ENCODE measurements at regions not wholly inside any gene's neighbourhood (a gene's known extent, or its start where the extent isn't known, plus 50 kb on each side); places are given as distances from the start of the nearest gene placed in this dataset.

GRCh38 chr16:55155815-55156214, 168.2 kb upstream of the IRX6 start:
- no peak for TF ChIP-seq CTCF (IDR thresholded peaks at IDR 0.05)
- H3K9me3 ChIP-seq: no peaks in the 10 kb centered on the region
- H3K4me3 ChIP-seq: no peak overlapping the region
- no peaks in the 10 kb centered on the region for H3K27me3 ChIP-seq (replicated peaks; ENCODE audit: insufficient read depth)
- H3K27ac ChIP-seq: no peak overlapping the region
- H3K4me1 ChIP-seq (ENCODE audit: control insufficient read depth in 1 of 2, low read depth in 2 of 2): no peaks in the 10 kb centered on the region
- no peak for ATAC-seq (ENCODE audit: insufficient number of reproducible peaks, low FRiP score, low read depth)
- no peaks in the 10 kb centered on the region for H3K36me3 ChIP-seq
- no peak for DNase-seq (ENCODE audit: low spot score)

DNA sequence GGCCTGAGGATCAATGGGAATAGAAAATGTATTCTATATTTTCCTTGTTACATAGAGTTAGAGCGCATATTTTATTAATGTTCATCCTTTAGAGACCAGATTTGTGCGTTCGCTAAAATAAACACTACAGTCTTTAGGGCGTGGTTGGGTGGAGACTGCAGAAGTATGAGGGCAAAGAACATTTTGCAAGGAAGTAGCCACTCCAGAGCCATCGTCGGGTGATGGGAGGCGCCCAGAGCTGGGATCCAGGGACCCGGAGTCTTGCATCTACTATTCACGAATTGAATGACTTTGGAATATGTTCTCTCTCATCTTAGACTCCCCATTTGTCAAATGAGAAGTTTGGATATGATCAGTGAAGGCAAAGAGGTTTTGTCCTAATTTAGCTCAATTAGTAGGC, 154.2 kb upstream of the IRX6 start:
- no peaks in the 10 kb centered on the region for H3K27me3 ChIP-seq (replicated peaks; ENCODE audit: insufficient read depth)
- ATAC-seq (ENCODE audit: insufficient number of reproducible peaks, low FRiP score, low read depth) (no peak), DNase-seq (ENCODE audit: low spot score) (no peak)
- H3K27ac ChIP-seq: no peak overlapping the region
- no peaks in the 10 kb centered on the region for H3K9me3 ChIP-seq
- no peaks in the 10 kb centered on the region for H3K4me1 ChIP-seq (ENCODE audit: control insufficient read depth in 1 of 2, low read depth in 2 of 2)
- no peak for TF ChIP-seq CTCF (IDR thresholded peaks at IDR 0.05)
- H3K4me3 ChIP-seq: no peak overlapping the region
- H3K36me3 ChIP-seq: no peaks in the 10 kb centered on the region

- no peaks in the 10 kb centered on the region for H3K4me1 ChIP-seq (ENCODE audit: control insufficient read depth in 1 of 2, low read depth in 2 of 2)
- no peak for ATAC-seq (ENCODE audit: insufficient number of reproducible peaks, low FRiP score, low read depth)
- no peak for DNase-seq (ENCODE audit: low spot score)
- no peak for TF ChIP-seq CTCF (IDR thresholded peaks at IDR 0.05)
- H3K27ac ChIP-seq: no peak overlapping the region
- no peak overlapping the region for H3K4me3 ChIP-seq
- no peaks in the 10 kb centered on the region for H3K36me3 ChIP-seq
- H3K9me3 ChIP-seq: no peaks in the 10 kb centered on the region
- no peaks in the 10 kb centered on the region for H3K27me3 ChIP-seq (replicated peaks; ENCODE audit: insufficient read depth)
Observed at GRCh38 chr16:55171241-55171640, 152.8 kb upstream of the IRX6 start.

GRCh38 chr16:55175389-55175788, 148.6 kb upstream of the IRX6 start:
- no peaks in the 10 kb centered on the region for H3K9me3 ChIP-seq
- H3K27me3 ChIP-seq (replicated peaks; ENCODE audit: insufficient read depth): no peaks in the 10 kb centered on the region
- H3K4me3 ChIP-seq: no peak overlapping the region
- no peaks in the 10 kb centered on the region for H3K36me3 ChIP-seq
- no peak overlapping the region for H3K27ac ChIP-seq
- no peak for TF ChIP-seq CTCF (IDR thresholded peaks at IDR 0.05)
- ATAC-seq (ENCODE audit: insufficient number of reproducible peaks, low FRiP score, low read depth): no peak
- DNase-seq (ENCODE audit: low spot score): no peak
- no peaks in the 10 kb centered on the region for H3K4me1 ChIP-seq (ENCODE audit: control insufficient read depth in 1 of 2, low read depth in 2 of 2)

DNA sequence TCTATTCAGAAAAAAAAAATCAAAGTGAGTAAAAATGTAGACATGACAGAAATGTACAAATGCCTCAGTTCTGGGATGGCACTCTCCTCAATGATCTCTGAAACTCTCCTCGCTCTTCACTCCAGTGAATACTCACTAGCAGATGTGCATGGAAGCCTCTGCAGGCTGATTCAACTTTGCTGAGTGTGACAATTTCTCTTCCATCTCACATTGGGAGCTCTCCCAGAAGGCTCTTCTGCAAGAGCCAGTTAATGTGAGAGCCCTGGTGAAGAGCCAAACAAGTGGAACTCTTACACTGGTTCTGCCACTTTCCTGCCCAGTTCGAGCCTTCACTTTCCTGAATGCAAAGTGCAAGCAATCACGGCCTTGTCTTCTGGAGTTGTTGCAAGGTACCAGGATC, 147.1 kb upstream of the IRX6 start:
- H3K36me3 ChIP-seq: no peaks in the 10 kb centered on the region

More for the DNA sequence above, 147.1 kb upstream of the IRX6 start:
- DNase-seq (ENCODE audit: low spot score): no peak
- no peaks in the 10 kb centered on the region for H3K4me1 ChIP-seq (ENCODE audit: control insufficient read depth in 1 of 2, low read depth in 2 of 2)
- no peak for TF ChIP-seq CTCF (IDR thresholded peaks at IDR 0.05)
- no peak overlapping the region for H3K27ac ChIP-seq
- no peak for ATAC-seq (ENCODE audit: insufficient number of reproducible peaks, low FRiP score, low read depth)
- no peaks in the 10 kb centered on the region for H3K9me3 ChIP-seq
- H3K4me3 ChIP-seq: no peak overlapping the region
- H3K27me3 ChIP-seq (replicated peaks; ENCODE audit: insufficient read depth): no peaks in the 10 kb centered on the region

Data from thoracic aorta (tissue), 2 donors.